GM12891 (cell line): ENCODE measurements at regions not wholly inside any gene's neighbourhood (a gene's known extent, or its start where the extent isn't known, plus 50 kb on each side); places are given as distances from the start of the nearest gene placed in this dataset.

Experiments used
- PAX5 ChIP-seq: IDR thresholded peaks from 2 replicates; pipeline ENCODE4 v1.6.1; 2011; ENCODE audit warnings: low read length, moderate library complexity, mild to moderate bottlenecking; ENCODE audit not compliant: insufficient read depth, severe bottlenecking
- POLR2A ChIP-seq: IDR thresholded peaks from 2 replicates; pipeline ENCODE4 v1.6.1; 2011; ENCODE audit warnings: low read depth, low read length, control low read depth
- POLR2AphosphoS5 ChIP-seq: IDR thresholded peaks from 2 replicates; pipeline ENCODE4 v1.6.1; 2011; ENCODE audit warnings: low read depth, low read length, control low read depth
- POU2F2 ChIP-seq: IDR thresholded peaks from 2 replicates; pipeline ENCODE4 v1.6.1; 2011; ENCODE audit warnings: low read depth, mild to moderate bottlenecking, control low read depth, low read length, moderate library complexity
- SPI1 ChIP-seq: IDR thresholded peaks from 2 replicates; pipeline ENCODE4 v1.6.1; 2011; ENCODE audit warnings: low read depth, low read length, control low read depth
- TAF1 ChIP-seq: IDR thresholded peaks from 2 replicates; pipeline ENCODE4 v1.6.1; 2011; ENCODE audit warnings: low read depth, low read length, control low read depth

DNA sequence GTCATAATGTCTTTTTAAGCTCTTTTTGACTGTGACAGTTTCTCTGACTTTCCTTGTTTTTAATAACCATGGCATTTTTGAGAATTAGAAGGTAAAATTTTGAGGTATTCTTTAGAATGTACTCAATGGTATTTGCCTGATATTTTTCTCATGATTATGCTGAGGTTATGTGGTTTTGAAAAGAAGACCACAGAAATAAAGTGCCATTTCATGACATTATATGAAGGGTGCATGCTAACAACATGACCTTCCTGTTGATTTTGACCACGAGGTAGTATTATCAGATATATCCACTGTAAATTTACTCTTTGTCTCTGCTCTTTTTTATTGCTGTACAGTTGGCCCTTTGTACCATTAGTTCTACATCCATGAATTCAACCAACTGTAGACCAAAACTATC, 1418.5 kb downstream of the PLA2G4A start:
- TF ChIP-seq POLR2A (no peak), POLR2AphosphoS5 (no peak), TAF1 (no peak), SPI1 (no peak), POU2F2 (no peak), PAX5 (no peak)
